DMS53 treated with DMSO at 0.1 percent for 48 hours (cell line): ENCODE measurements at regions not wholly inside any gene's neighbourhood (a gene's known extent, or its start where the extent isn't known, plus 50 kb on each side); places are given as distances from the start of the nearest gene placed in this dataset.

Experiments
- DNase-seq: peaks from one replicate; lab custom pipeline; 2025; ENCODE audit not compliant: unreplicated experiment; lab: John Stamatoyannopoulos, UW

- DNase-seq, result no peak
Measured at GRCh38 chr6:87860902-87861301, 158.9 kb upstream of the AKIRIN2 start.

DNA sequence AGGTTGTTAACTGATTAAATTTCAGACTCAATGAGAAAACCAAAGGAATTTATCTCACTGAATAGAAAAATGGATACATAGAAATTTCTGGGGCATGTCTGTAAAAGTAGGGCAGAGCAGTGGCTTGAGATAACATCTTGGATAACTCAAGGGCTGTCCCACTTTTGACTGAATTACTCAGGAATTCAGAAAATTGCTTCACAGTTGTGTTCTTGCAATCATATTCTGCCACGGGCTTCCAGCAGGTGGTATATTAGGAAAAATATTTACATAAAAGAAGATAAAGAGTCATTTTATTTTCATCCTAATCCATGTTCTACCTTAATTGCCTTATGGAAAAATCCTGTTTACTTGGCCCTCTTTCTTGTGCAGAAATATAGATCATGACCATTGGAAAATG, 156.4 kb upstream of the AKIRIN2 start:
- no peak for DNase-seq

GRCh38 chr6:87851674-87852299, 149.8 kb upstream of the AKIRIN2 start:
- DNase-seq, result no peak

DNA sequence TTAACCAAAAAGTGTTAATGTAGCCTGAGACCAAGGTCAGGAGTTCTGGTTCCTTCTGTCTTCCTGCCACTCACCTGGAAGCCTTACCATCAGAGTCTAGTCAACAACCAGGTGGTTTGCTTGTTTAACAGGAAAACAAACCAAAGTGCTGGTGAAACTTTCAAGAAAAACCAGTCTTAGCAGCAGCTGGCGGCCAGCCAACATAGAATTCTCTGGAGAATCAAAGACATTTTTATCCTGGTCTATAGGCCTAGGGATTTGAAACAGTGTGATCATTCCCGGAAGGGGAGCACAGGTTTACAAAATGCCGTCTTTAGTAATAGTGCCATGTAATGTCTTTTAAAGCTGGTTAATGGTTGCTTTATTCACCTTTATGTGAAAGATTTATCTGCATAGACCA, 146.6 kb upstream of the AKIRIN2 start:
- peak; percentile 12 for DNase-seq

DNA sequence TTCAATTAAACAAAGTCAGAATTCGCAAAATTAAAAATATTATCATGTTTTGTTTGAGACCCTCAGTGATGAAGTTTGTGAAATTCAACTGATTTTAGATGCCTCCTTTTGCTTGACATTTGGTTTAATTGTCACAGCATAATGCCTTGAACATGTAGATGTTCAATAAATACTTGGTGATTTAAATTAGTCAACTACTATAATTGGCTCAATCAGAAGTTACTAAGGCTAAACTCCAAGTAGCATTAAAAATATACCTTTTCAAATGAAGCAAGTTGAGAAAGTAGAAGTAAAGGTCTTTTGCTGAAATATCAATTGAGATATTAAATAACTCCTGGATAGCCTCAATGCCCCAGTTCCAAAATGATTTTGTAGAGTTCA, 145.8 kb upstream of the AKIRIN2 start:
- DNase-seq, result no peak

- DNase-seq, result no peak
Measured at GRCh38 chr6:87847135-87847829, 145.2 kb upstream of the AKIRIN2 start.

- no peak for DNase-seq
Measured at GRCh38 chr6:87846434-87846833, 144.4 kb upstream of the AKIRIN2 start.

DNA sequence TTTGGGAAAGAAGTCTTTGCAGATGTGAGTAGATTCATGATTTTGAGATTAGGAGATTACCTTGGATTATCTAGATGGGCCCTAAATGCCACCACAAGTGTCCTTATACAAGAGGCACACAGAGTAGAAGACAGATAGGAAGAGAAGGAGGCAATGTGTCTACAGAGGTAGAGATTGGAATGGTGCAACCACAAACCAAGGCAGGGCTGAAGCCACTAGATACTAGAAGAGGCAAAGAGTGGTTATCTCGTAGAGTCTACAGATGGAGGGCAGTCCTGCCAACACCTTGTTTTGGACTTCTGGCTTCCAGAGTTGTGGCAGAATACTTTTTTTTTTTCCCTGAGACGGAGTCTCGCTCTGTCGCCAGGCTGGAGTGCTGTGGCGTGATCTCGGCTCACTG, 138.3 kb upstream of the AKIRIN2 start:
- no peak for DNase-seq

DNA sequence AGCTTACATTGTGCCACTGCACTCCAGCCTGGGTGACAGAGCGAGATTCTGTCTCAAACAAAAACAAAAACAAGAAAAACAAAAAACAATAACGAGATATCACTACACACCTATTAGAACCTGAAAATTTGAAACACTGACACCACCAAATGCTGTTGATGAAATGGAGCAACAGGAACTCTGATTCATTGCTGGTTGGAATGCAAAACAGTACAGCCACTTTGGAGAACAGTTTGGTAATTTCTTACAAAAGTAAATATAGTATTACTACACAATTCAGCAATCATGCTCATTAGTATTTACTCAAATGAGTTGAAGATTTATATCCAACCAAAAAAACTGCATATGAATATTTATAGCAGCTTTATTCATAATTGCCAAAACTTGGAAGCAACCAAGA, 135.8 kb upstream of the AKIRIN2 start:
- DNase-seq, result no peak

DNA sequence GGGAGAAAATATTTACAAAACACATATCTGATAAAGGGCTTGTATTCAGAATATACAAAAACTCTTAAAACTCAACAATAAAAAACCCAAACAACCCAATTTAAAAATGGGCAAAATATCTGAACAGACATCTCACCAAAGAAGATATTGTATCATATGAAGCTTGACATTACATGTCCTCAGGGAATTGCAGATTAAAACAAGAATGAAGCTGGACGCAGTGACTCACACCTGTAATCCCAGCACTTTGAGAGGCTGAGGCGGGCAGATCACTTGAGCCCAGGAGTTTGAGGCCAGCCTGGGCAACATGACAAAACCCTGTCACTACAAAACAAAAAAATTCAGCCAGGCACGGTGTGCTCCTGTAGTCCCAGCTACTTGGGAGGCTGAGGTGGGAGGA, 135.4 kb upstream of the AKIRIN2 start:
- DNase-seq, result no peak

GRCh38 chr6:87832025-87832825, 130.2 kb upstream of the AKIRIN2 start:
- DNase-seq, result peak; percentile 34

DNA sequence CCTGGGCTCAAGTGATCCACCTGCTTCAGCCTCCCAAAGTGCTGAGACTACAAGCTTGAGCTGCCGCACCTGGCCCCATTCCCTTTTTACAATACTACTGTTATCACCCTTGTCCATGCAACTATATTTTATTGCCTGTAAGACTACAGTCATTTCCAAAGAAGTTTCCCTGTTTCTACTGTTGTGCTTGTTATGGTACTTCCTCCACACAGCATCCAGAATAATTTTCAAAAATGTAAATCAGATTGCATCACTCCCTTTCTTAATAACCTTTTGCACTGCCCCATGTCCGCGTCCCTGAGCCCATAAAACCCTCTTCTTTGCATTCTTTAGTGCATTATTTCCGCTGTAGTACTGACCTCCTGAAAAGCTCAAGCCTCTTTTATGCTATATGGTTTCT, 128.9 kb upstream of the AKIRIN2 start:
- DNase-seq, result no peak

DNA sequence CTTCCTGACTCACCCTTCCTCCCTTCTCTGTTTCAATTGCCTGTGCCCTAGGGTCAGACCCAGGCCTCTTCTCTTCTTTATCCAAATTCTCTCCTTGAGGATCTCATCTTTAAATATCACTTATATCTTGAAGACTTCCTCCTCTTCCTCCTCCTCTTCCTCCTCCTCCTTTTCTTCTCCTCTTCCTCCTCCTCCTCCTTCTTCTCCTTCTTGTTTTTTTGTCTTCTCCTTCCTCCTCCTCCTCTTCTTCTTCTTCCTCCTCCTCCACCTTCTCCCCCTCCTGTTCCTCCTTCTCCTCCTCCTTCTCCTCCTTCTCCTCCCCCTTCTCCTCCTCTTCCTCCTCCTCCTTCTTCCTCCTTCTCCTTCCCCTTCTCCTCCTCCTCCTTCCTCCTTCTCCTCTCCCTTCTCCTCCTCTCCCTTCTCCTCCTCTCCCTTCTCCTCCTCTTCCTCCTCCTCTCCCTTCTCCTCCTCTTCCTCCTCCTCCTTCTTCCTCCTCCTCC, 127.6 kb upstream of the AKIRIN2 start:
- DNase-seq, result no peak

DNA sequence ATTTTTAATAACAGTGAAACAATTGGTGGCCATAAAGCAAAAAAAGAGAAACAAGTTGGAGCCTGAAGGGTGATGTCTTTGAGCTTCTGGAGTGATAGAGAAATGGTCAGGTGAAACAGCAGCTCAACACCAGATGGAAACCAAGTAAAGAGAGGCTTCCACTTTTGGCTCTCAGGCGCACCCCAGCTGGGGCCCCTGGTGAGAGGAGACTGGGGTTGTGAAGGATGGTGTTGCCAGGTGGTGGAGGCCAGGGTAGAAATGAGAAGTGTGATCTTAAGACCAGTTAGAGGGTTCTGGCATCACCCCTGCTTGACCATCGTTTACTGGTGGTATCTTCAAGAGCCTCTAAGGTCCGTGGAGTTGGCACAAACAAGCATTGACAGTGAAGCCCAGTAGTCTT, 126.0 kb upstream of the AKIRIN2 start:
- DNase-seq, result no peak

GRCh38 chr6:87827346-87827745, 125.3 kb upstream of the AKIRIN2 start:
- DNase-seq, result no peak

DNA sequence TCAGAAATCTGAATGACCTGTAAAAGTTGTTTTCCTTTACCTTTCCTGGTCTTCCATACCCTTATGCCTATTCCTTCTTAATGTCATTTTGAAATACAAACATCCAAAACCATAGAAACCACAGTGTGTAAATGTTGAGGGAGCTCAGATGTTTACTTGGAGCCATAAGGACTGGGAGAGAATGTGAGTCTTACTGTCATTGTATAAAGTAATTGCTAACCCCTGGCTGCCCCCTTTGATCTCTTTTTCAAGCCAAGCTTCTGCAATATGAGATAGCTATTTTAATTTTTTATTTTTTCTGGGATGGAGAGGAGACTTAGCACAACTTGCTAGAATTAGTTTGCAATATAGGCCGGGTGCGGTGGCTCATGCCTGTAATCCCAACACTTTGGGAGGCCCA, 124.4 kb upstream of the AKIRIN2 start:
- DNase-seq, result no peak

DNA sequence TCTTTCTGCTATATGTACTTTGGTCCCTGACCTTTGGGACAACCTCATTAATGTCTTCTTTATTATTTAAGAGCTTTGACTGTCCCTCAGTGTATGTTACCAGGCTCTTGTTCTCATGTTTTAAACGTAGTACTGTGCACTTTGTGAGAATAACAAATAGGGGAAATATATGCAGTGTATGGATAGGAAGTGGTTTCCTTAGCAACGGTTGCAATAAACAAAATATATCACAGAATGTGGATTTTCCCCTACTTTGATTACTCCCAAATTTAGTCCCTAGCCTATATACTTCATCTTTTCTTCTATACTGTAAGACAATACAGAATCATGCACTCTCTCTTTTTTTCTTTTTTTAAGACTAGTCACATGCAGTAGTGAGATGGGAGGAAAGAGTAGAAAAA, 123.8 kb upstream of the AKIRIN2 start:
- no peak for DNase-seq

DNA sequence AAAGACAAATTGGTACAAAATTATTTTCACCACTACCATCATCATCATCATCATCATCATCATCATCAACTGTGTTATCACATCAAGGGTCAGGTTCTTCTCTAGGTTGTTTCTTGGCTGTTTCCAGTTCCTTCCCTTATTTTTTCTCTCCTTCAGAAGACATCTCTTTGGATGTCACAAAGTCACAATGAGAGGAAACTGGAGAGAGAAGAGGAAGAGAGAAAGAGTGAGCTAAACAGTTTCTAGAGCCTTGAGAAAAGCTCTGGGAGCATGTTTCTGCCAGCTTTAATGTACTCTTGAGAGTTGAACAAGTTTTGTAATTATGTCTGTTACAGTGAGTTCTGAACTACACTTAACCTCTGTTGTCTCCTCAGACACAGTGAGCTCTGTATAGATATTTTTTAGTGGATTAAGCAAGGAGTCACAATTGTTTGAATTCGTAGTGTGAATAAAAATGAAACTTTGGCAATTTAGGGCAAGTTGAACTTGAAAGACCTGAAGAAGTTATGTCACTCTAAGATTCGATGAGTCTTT, 123.0 kb upstream of the AKIRIN2 start:
- no peak for DNase-seq

GRCh38 chr6:87822011-87822410, 120.0 kb upstream of the AKIRIN2 start:
- no peak for DNase-seq

DNA sequence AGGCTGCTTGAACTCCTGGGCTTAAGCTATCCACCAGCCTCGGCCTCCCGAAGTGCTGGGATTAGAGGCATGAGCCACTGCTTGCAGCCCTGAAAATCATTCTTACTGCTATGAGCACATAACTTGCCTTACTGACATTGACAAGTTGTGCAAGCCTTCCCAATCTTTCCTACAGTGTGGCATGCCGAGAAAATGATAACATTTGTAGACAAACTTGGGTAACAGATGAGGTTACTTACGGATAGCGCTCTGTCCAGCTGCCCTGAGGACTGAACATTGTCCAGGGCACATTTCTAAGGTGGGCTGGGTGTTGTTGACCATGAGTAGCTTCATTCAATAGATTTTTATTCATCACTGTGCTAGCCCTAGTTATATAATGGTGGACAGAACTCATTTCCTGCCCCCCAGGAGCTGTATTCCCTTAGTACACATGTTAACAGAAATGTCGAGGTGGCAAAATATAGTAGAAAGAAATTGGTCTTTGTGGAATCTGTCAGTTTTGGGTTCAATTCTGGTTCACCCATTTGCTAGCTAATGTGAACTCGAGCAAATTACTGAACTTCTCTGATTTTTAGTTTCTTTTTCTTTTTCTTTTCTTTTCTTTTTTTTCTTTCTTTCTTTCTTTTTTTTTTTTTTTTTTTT, 118.4 kb upstream of the AKIRIN2 start:
- no peak for DNase-seq

DNA sequence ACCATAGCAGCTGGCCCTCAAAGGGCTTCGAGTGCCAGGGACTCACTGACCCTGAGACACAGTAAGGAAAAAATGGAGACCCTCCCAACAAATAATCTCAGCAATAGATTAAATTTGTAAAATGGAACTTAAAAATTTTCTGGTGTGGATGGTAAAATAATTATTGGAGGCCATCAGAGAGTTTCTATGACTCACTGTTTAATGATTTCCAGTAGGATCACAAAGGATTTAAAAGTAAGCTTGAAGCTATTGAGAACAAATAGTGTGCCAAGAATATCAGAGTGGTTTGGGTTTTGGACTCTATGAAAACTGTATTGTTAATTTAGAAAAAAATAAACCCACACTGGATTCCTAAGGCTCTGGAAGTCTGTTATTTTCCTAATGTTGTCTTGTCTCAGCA, 115.2 kb upstream of the AKIRIN2 start:
- DNase-seq, result no peak
